Skin of body (tissue), 1 donor: ENCODE measurements at regions not wholly inside any gene's neighbourhood (a gene's known extent, or its start where the extent isn't known, plus 50 kb on each side); places are given as distances from the start of the nearest gene placed in this dataset.
"Not testable (repeated sequence)": the region's sequence is repeated elsewhere in the genome, so short reads cannot be mapped to it uniquely, and the experiment has no call there.

ENCODE experiments used
- DNase-seq: peaks from one replicate; lab custom pipeline; 2025; lab: John Stamatoyannopoulos, UW

GRCh38 chr5:115469904-115470516 lies 74.6 kb downstream of the FEM1C start:
- DNase-seq, result no peak

GRCh38 chr5:115467628-115468027 lies 76.9 kb downstream of the FEM1C start:
- no peak for DNase-seq

GRCh38 chr5:115465431-115465830 lies 79.1 kb downstream of the FEM1C start:
- no peak for DNase-seq

- peak; percentile 53 for DNase-seq
Measured at GRCh38 chr5:115463983-115464382, 80.6 kb downstream of the FEM1C start.

GRCh38 chr5:115461506-115462290 lies 82.9 kb downstream of the FEM1C start:
- no peak for DNase-seq

GRCh38 chr5:115461093-115461492 lies 83.5 kb downstream of the FEM1C start:
- no peak for DNase-seq

- no peak for DNase-seq
Measured at GRCh38 chr5:115460472-115460871, 84.1 kb downstream of the FEM1C start.

GRCh38 chr5:115459855-115460341 lies 84.7 kb downstream of the FEM1C start:
- DNase-seq, result no peak

- no peak for DNase-seq
Measured at GRCh38 chr5:115458416-115458815, 86.2 kb downstream of the FEM1C start.

- peak; percentile 68 for DNase-seq
Measured at GRCh38 chr5:115458003-115458409, 86.6 kb downstream of the FEM1C start.

- no peak for DNase-seq
Measured at GRCh38 chr5:115457571-115457970, 87.0 kb downstream of the FEM1C start.

GRCh38 chr5:115456539-115457040 lies 88.0 kb downstream of the FEM1C start:
- no peak for DNase-seq

GRCh38 chr5:115456056-115456455 lies 88.5 kb downstream of the FEM1C start:
- no peak for DNase-seq

GRCh38 chr5:115455301-115455707 lies 89.3 kb downstream of the FEM1C start:
- DNase-seq, result no peak

GRCh38 chr5:115453391-115454095 lies 91.0 kb downstream of the FEM1C start:
- no peak for DNase-seq

GRCh38 chr5:115452536-115453235 lies 91.9 kb downstream of the FEM1C start:
- no peak for DNase-seq

- no peak for DNase-seq
Measured at GRCh38 chr5:115452083-115452482, 92.5 kb downstream of the FEM1C start.

GRCh38 chr5:115450741-115451140 lies 93.8 kb downstream of the FEM1C start:
- DNase-seq, result peak; percentile 79

- DNase-seq, result not testable (repeated sequence)
Measured at GRCh38 chr5:115448630-115449029, 95.9 kb downstream of the FEM1C start.

- no peak for DNase-seq
Measured at GRCh38 chr5:115440782-115441451, 103.7 kb downstream of the FEM1C start.

- no peak for DNase-seq
Measured at GRCh38 chr5:115439639-115440038, 104.9 kb downstream of the FEM1C start.
